Endothelial cell of umbilical vein (primary cell): ENCODE measurements at regions not wholly inside any gene's neighbourhood (a gene's known extent, or its start where the extent isn't known, plus 50 kb on each side); places are given as distances from the start of the nearest gene placed in this dataset.

ENCODE experiments used
- BruUV-seq: library from RNA; stranded (reverse); fragments of 400-500 nt; replicated peaks from 2 replicates; lab custom pipeline; 2021; lab: Mats Ljungman, UMichigan
- CTCF ChIA-PET: fragments of 300-600, 350-600 bp; sonication (Branson Sonifier 250); formaldehyde crosslinking; loops from one replicate; lab custom pipeline; 2021; ENCODE audit warnings: antibody characterized with exemption, inconsistent platforms; lab: Charles Lee
- POLR2A ChIA-PET: fragments of 300-600, 350-600 bp; sonication (Branson Sonifier 250); formaldehyde crosslinking; loops from one replicate; lab custom pipeline; 2021; ENCODE audit warnings: antibody characterized with exemption, inconsistent platforms; lab: Charles Lee
- DNase-seq: peaks from one replicate; pipeline ENCODE4 v3.0.0-alpha.2; 2011; ENCODE audit warnings: low read depth, low spot score
- FAIRE-seq: peaks from 2 replicates; lab custom pipeline; 2011; peaks lifted over from hg19 to GRCh38; lab: Jason Lieb, UNC
- H2AFZ ChIP-seq: 2 replicates; pipeline ENCODE4 v1.6.0; 2012; ENCODE audit warnings: low read depth, low read length, control low read depth, inconsistent platforms
- H3K27ac ChIP-seq: 2 replicates; pipeline ENCODE4 v1.5.1; 2011; ENCODE audit warnings: low read depth, mild to moderate bottlenecking, control low read depth, low read length, moderate library complexity; ENCODE audit not compliant: insufficient read depth
- H3K27me3 ChIP-seq, 2 experiments: 2 replicates each; pipeline versions ENCODE4 v1.6.0 to v1.6.1; 2011; ENCODE audit warnings: low read length in 2 of 2, mixed read lengths in 1 of 2; ENCODE audit not compliant: control insufficient read depth in 2 of 2, insufficient read depth in 2 of 2
- H3K36me3 ChIP-seq, 2 experiments: 2 replicates in 1 of 2; 3 replicates in 1 of 2; pipeline ENCODE4 v1.5.1; 2011; ENCODE audit warnings: low read length in 2 of 2, mild to moderate bottlenecking in 1 of 2, moderate library complexity in 1 of 2; ENCODE audit not compliant: control insufficient read depth in 2 of 2, insufficient read depth in 2 of 2; ENCODE audit errors: extremely low read depth in 1 of 2
- H3K4me1 ChIP-seq: 3 replicates; pipeline ENCODE4 v1.5.1; 2011; ENCODE audit warnings: mild to moderate bottlenecking, low read length; ENCODE audit not compliant: control insufficient read depth, insufficient read depth; ENCODE audit errors: extremely low read depth
- H3K4me2 ChIP-seq: 2 replicates; pipeline ENCODE4 v1.6.1; 2011; ENCODE audit warnings: low read length, control low read depth, mixed read lengths; ENCODE audit not compliant: insufficient read depth
- H3K4me3 ChIP-seq, 3 experiments: fragments of 200-600 bp in 1 of 3; sonication (generic), shearing (Covaris generic) in 1 of 3; replicated peaks in 1 of 3; 2 replicates each; pipeline ENCODE4 v1.5.1; 2011 to 2016; ENCODE audit warnings: control low read depth in 3 of 3, low read length in 3 of 3, mild to moderate bottlenecking in 2 of 3, inconsistent platforms in 1 of 3, low read depth in 1 of 3, moderate library complexity in 1 of 3; ENCODE audit not compliant: insufficient read depth in 1 of 3
- H3K79me2 ChIP-seq: 2 replicates; pipeline ENCODE4 v1.6.0; 2012; ENCODE audit warnings: low read length, inconsistent platforms; ENCODE audit not compliant: control insufficient read depth, insufficient read depth
- H3K9ac ChIP-seq: replicated peaks from 2 replicates; pipeline ENCODE3; 2011; ENCODE audit warnings: low read length, control low read depth; ENCODE audit not compliant: insufficient read depth; ENCODE audit errors: extremely low read depth
- H3K9me1 ChIP-seq: replicated peaks from 3 replicates; pipeline ENCODE4 v1.6.0; 2011; ENCODE audit warnings: mild to moderate bottlenecking, low read length; ENCODE audit not compliant: control insufficient read depth, insufficient read depth; ENCODE audit errors: extremely low read depth
- H3K9me3 ChIP-seq: replicated peaks from 2 replicates; pipeline ENCODE4 v1.5.1; 2012; ENCODE audit warnings: low read length, inconsistent platforms; ENCODE audit not compliant: control insufficient read depth, insufficient read depth
- H4K20me1 ChIP-seq: replicated peaks from 2 replicates; pipeline ENCODE3; 2011; ENCODE audit warnings: mild to moderate bottlenecking, low read length; ENCODE audit not compliant: control insufficient read depth, insufficient read depth; ENCODE audit errors: extremely low read depth
- CTCF ChIP-seq, 2 donors: IDR thresholded peaks; 1 replicate in 1 of 2; 2 replicates in 1 of 2; pipeline ENCODE4 v1.5.1; 2011; ENCODE audit warnings: low read length in 2 of 2, mild to moderate bottlenecking in 2 of 2, moderate library complexity in 2 of 2, control low read depth in 1 of 2, inconsistent platforms in 1 of 2, low read depth in 1 of 2; ENCODE audit not compliant: insufficient read depth in 1 of 2; ENCODE audit errors: extremely low read depth in 1 of 2
- EZH2 ChIP-seq: IDR thresholded peaks from 2 replicates; pipeline ENCODE4 v1.6.1; 2012; ENCODE audit warnings: borderline replicate concordance, low read depth, mild to moderate bottlenecking, moderate library complexity, low read length, inconsistent platforms; ENCODE audit not compliant: severe bottlenecking
- FOS ChIP-seq: IDR thresholded peaks from 2 replicates; pipeline ENCODE4 v1.6.1; 2011; ENCODE audit warnings: mild to moderate bottlenecking, low read length, moderate library complexity, borderline replicate concordance; ENCODE audit not compliant: insufficient read depth
- GATA2 ChIP-seq: IDR thresholded peaks from 2 replicates; pipeline ENCODE4 v1.7.0; 2011; ENCODE audit warnings: low read depth, mild to moderate bottlenecking, moderate library complexity, mixed read lengths, low read length; ENCODE audit not compliant: insufficient read length, insufficient read depth
- JUN ChIP-seq: IDR thresholded peaks from 2 replicates; pipeline ENCODE4 v1.6.1; 2011; ENCODE audit warnings: borderline replicate concordance, low read depth; ENCODE audit not compliant: insufficient read length, insufficient read depth
- MYC ChIP-seq: IDR thresholded peaks from one replicate; pipeline ENCODE4 v1.6.1; 2011; ENCODE audit warnings: mild to moderate bottlenecking, low read depth, low read length
- POLR2A ChIP-seq: IDR thresholded peaks from 2 replicates; pipeline ENCODE4 v1.6.1; 2012; ENCODE audit warnings: low read depth, mild to moderate bottlenecking, control low read depth, low read length
- POLR2AphosphoS5 ChIP-seq: IDR thresholded peaks from 2 replicates; pipeline ENCODE4 v1.6.1; 2012; ENCODE audit warnings: low read depth, mild to moderate bottlenecking, control low read depth, low read length, moderate library complexity; ENCODE audit not compliant: insufficient read depth
- dilution Hi-C: fragments of 300-500 bp; cut with MboI; formaldehyde crosslinking; loops from one replicate; pipeline ENCODE4 v1.15.0; 2019; ENCODE audit warnings: low sequenced_read_pairs; ENCODE audit not compliant: extremely low pct_ligation_motif_present
- intact Hi-C: fragments of 100-400 bp; cut with micrococcal nuclease; formaldehyde crosslinking; loops from one replicate; pipeline ENCODE4 v1.10.0; 2022
- TF ChIP-seq, protein P1 (sequence below): IDR thresholded peaks from 2 replicates; pipeline ENCODE4 v1.6.1; 2011; ENCODE audit not compliant: insufficient read depth, insufficient read length

GRCh38 chr2:122056853-122057252 lies 301.4 kb downstream of the TSN start:
- Histone ChIP-seq H3K4me3 (no peak overlapping the region), H3K4me2 (no peak overlapping the region), H3K9me3 (no peaks in the 10 kb centered on the region), H3K4me1 (no peaks in the 10 kb centered on the region), H3K79me2 (no peaks in the 10 kb centered on the region), H3K27me3 (no peaks in the 10 kb centered on the region), H2AFZ (no peak overlapping the region), H3K36me3 (no peaks in the 10 kb centered on the region), H3K9me1 (no peaks in the 10 kb centered on the region), H4K20me1 (no peaks in the 10 kb centered on the region), H3K9ac (no peak overlapping the region), H3K27ac (no peak overlapping the region)
- no peak for DNase-seq
- dilution Hi-C loops, result no loop called here
- no peak for FAIRE-seq
- CTCF ChIA-PET, result no interaction called here
- TF ChIP-seq JUN (no peak), POLR2A (no peak), MYC (no peak), CTCF (IDR thresholded peaks at IDR 0.05; ENCODE audit: extremely low read depth in 1 of 2, insufficient read depth in 1 of 2, low read depth in 1 of 2, low read length in 2 of 2) (no peak)
- no TSS peak for BruUV-seq
- intact Hi-C loops, result no loop called here
- POLR2A ChIA-PET, result no interaction called here

- Histone ChIP-seq H3K4me3 (no peak overlapping the region), H3K4me2 (no peak overlapping the region), H3K9me3 (no peaks in the 10 kb centered on the region), H3K4me1 (no peaks in the 10 kb centered on the region), H3K9me1 (no peaks in the 10 kb centered on the region), H3K79me2 (no peaks in the 10 kb centered on the region), H3K27ac (no peak overlapping the region), H3K27me3 (no peaks in the 10 kb centered on the region), H3K36me3 (no peaks in the 10 kb centered on the region), H3K9ac (no peak overlapping the region), H4K20me1 (no peaks in the 10 kb centered on the region), H2AFZ (no peak overlapping the region)
- FAIRE-seq (no peak), DNase-seq (no peak)
- intact Hi-C loops (no loop called here), dilution Hi-C loops (no loop called here)
- ChIA-PET CTCF (no interaction called here), POLR2A (no interaction called here)
- TF ChIP-seq GATA2 (no peak), FOS (no peak), POLR2AphosphoS5 (no peak), MYC (no peak), CTCF (IDR thresholded peaks at IDR 0.05; ENCODE audit: extremely low read depth in 1 of 2, insufficient read depth in 1 of 2, low read depth in 1 of 2, low read length in 2 of 2) (no peak), POLR2A (no peak), EZH2 (no peak), JUN (no peak)
- TF ChIP-seq, protein P1, sequence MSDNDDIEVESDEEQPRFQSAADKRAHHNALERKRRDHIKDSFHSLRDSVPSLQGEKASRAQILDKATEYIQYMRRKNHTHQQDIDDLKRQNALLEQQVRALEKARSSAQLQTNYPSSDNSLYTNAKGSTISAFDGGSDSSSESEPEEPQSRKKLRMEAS, result no peak
- no TSS peak for BruUV-seq
Measured at GRCh38 chr2:122061206-122061605, 305.8 kb downstream of the TSN start.
